B cell (primary cell): ENCODE measurements at regions not wholly inside any gene's neighbourhood (a gene's known extent, or its start where the extent isn't known, plus 50 kb on each side); places are given as distances from the start of the nearest gene placed in this dataset.

ENCODE experiments used
- ATAC-seq: fragments of 200-7000 bp; cut with Tn5 transposase; one replicate; pipeline ENCODE4 v1.10.0; 2021; ENCODE audit warnings: low read depth, mild to moderate bottlenecking, moderate number of reproducible peaks, moderate library complexity
- CTCF ChIA-PET: fragments of 350-600 bp; sonication (Branson Sonifier 250); formaldehyde crosslinking; loops from one replicate; lab custom pipeline; 2021; ENCODE audit warnings: antibody characterized with exemption, inconsistent platforms; lab: Charles Lee
- POLR2A ChIA-PET: fragments of 350-600 bp; sonication (Branson Sonifier 250); formaldehyde crosslinking; loops from one replicate; lab custom pipeline; 2021; ENCODE audit warnings: antibody characterized with exemption; lab: Charles Lee
- DNase-seq: peaks from one replicate; pipeline ENCODE4 v3.0.0; 2013
- H2AFZ ChIP-seq: 2 replicates; pipeline ENCODE4 v1.6.1; 2012; ENCODE audit warnings: mild to moderate bottlenecking, low read depth, low read length; ENCODE audit not compliant: insufficient read depth, poor library complexity, severe bottlenecking
- H3K27ac ChIP-seq, 2 donors: 1 replicate in 1 of 2; 2 replicates in 1 of 2; pipeline ENCODE4 v1.5.1; 2012 to 2013; ENCODE audit warnings: low read length in 2 of 2, mild to moderate bottlenecking in 2 of 2, moderate library complexity in 1 of 2
- H3K27me3 ChIP-seq, 4 experiments: fragments of 200-600 bp in 1 of 4; sonication (generic) in 1 of 4; replicated peaks in 1 of 4; 1 replicate in 2 of 4; 2 replicates in 2 of 4; pipeline versions ENCODE4 v1.6.1 to v1.7.0; 2013 to 2016; ENCODE audit warnings: low read length in 3 of 4, mild to moderate bottlenecking in 2 of 4, mixed read lengths in 1 of 4, moderate library complexity in 1 of 4; ENCODE audit not compliant: insufficient read depth in 4 of 4, control insufficient read depth in 3 of 4; ENCODE audit errors: control extremely low read depth in 1 of 4
- H3K36me3 ChIP-seq, 2 experiments: replicated peaks in 1 of 2; 1 replicate in 1 of 2; 2 replicates in 1 of 2; pipeline versions ENCODE4 v1.6.1 to v1.7.1; 2013; ENCODE audit warnings: low read length in 1 of 2; ENCODE audit not compliant: insufficient read depth in 2 of 2, control insufficient read depth in 1 of 2; ENCODE audit errors: control extremely low read depth in 1 of 2, extremely low read depth in 1 of 2
- H3K4me1 ChIP-seq, 2 donors: fragments of 200-600 bp in 1 of 2; sonication (generic) in 1 of 2; 1 replicate in 1 of 2; 2 replicates in 1 of 2; pipeline versions ENCODE4 v1.5.1 to v1.6.1; 2013 to 2017; ENCODE audit warnings: low read length in 2 of 2; ENCODE audit not compliant: control insufficient read depth in 2 of 2, insufficient read depth in 2 of 2
- H3K4me2 ChIP-seq: replicated peaks from 2 replicates; pipeline ENCODE3; 2012; ENCODE audit warnings: mild to moderate bottlenecking, low read depth, low read length; ENCODE audit not compliant: poor library complexity, severe bottlenecking
- H3K4me3 ChIP-seq, 5 experiments: fragments of 200-600 bp in 1 of 5; sonication (generic) in 1 of 5; 1 replicate in 3 of 5; 2 replicates in 2 of 5; pipeline versions ENCODE4 v1.5.1 to v1.7.0; 2011 to 2016; ENCODE audit warnings: low read length in 4 of 5, mild to moderate bottlenecking in 4 of 5, low read depth in 2 of 5, control low read depth in 1 of 5, moderate library complexity in 1 of 5; ENCODE audit not compliant: insufficient read depth in 1 of 5; ENCODE audit errors: control extremely low read depth in 1 of 5, extremely low read depth in 1 of 5
- H3K79me2 ChIP-seq: fragments of 200-600 bp; sonication (generic); one replicate; pipeline ENCODE4 v1.6.0; 2016; ENCODE audit warnings: low read length; ENCODE audit not compliant: control insufficient read depth, insufficient read depth
- H3K9ac ChIP-seq: fragments of 200-600 bp; sonication (generic); 2 replicates; pipeline ENCODE4 v1.6.1; 2017; ENCODE audit warnings: mild to moderate bottlenecking, low read length, moderate library complexity
- H3K9me3 ChIP-seq, 3 donors: one replicate each; pipeline versions ENCODE4 v1.6.1 to v1.7.1; 2013; ENCODE audit warnings: low read length in 2 of 3; ENCODE audit not compliant: control insufficient read depth in 2 of 3, insufficient read depth in 1 of 3; ENCODE audit errors: control extremely low read depth in 1 of 3
- H4K20me1 ChIP-seq: 2 replicates; pipeline ENCODE4 v1.6.0; 2012; ENCODE audit warnings: mild to moderate bottlenecking, low read length; ENCODE audit not compliant: insufficient read depth, control insufficient read depth, poor library complexity, severe bottlenecking
- H3K27ac Mint-ChIP-seq: one replicate; pipeline ENCODE4 v1.8.0; 2021; ENCODE audit warnings: mixed read lengths
- H3K27me3 Mint-ChIP-seq: one replicate; pipeline ENCODE4 v1.8.0; 2021; ENCODE audit warnings: mixed read lengths
- H3K4me1 Mint-ChIP-seq: one replicate; pipeline ENCODE4 v1.8.0; 2021; ENCODE audit warnings: mixed read lengths
- H3K4me3 Mint-ChIP-seq: one replicate; pipeline ENCODE4 v1.8.0; 2021; ENCODE audit warnings: mixed read lengths
- H3K9me3 Mint-ChIP-seq: one replicate; pipeline ENCODE4 v1.8.0; 2022; ENCODE audit warnings: mixed read lengths; ENCODE audit not compliant: insufficient read depth
- CTCF ChIP-seq: fragments of 200-600 bp; IDR thresholded peaks from one replicate; pipeline ENCODE4 v1.8.0; 2022; ENCODE audit warnings: antibody characterized with exemption, mild to moderate bottlenecking
- EZH2 ChIP-seq: IDR thresholded peaks from 2 replicates; pipeline ENCODE4 v1.6.1; 2012; ENCODE audit warnings: borderline replicate concordance, low read depth, mild to moderate bottlenecking, moderate library complexity, low read length; ENCODE audit not compliant: insufficient read depth, poor library complexity, severe bottlenecking
- WGBS: methylation state at CpG from one replicate; pipeline ENCODE4 v1.1.5; 2013; ENCODE audit warnings: missing lambda C conversion rate; ENCODE audit not compliant: insufficient coverage; 5-methylcytosine and 5-hydroxymethylcytosine counted together
- intact Hi-C: fragments of 100-400 bp; cut with micrococcal nuclease; formaldehyde crosslinking; loops from one replicate; pipeline ENCODE4 v1.10.0; 2022

- no peak for ATAC-seq
- Histone ChIP-seq H3K27ac (no peak overlapping the region), H3K27me3 (no peaks in the 10 kb centered on the region)
Observed at GRCh38 chr1:163673759-163674151, 352.0 kb downstream of the NUF2 start.

GRCh38 chr1:163674236-163674635 is 352.5 kb downstream of the NUF2 start:
- DNase-seq (no peak), ATAC-seq (no peak)
- H3K27ac Mint-ChIP-seq: no peak overlapping the region
- H3K36me3 ChIP-seq: no peaks in the 10 kb centered on the region
- no peaks in the 10 kb centered on the region for H4K20me1 ChIP-seq
- no peak overlapping the region for H3K27ac ChIP-seq
- ChIA-PET CTCF (no interaction called here), POLR2A (no interaction called here)
- H3K9me3 Mint-ChIP-seq: peaks cover 2% of the 10 kb centered on the region
- peaks cover 0 to 4% (median 0%) of the 10 kb centered on the region in 3 donors for H3K9me3 ChIP-seq
- no CpG with 5 or more reads among the region's 1 CpG for WGBS
- no peaks in the 10 kb centered on the region for H3K4me1 ChIP-seq
- intact Hi-C loops: no loop called here
- no peak overlapping the region for H3K4me3 ChIP-seq
- H3K4me2 ChIP-seq: no peak overlapping the region
- H3K4me1 Mint-ChIP-seq: no peaks in the 10 kb centered on the region
- no peaks in the 10 kb centered on the region for H3K79me2 ChIP-seq
- no peak overlapping the region for H3K4me3 Mint-ChIP-seq
- H3K27me3 Mint-ChIP-seq: no peaks in the 10 kb centered on the region
- no peak overlapping the region for H2AFZ ChIP-seq
- H3K27me3 ChIP-seq: no peaks in the 10 kb centered on the region
- TF ChIP-seq CTCF: no peak
- no peak for TF ChIP-seq EZH2
- no peak overlapping the region for H3K9ac ChIP-seq

More at GRCh38 chr1:163673759-163674151, 352.0 kb downstream of the NUF2 start:
- Mint-ChIP-seq H3K9me3 (peaks cover 2% of the 10 kb centered on the region), H3K4me1 (no peaks in the 10 kb centered on the region), H3K27ac (no peak overlapping the region), H3K4me3 (no peak overlapping the region), H3K27me3 (no peaks in the 10 kb centered on the region)
- no peak overlapping the region for H2AFZ ChIP-seq
- POLR2A ChIA-PET: no interaction called here
- intact Hi-C loops: no loop called here
- H3K79me2 ChIP-seq: no peaks in the 10 kb centered on the region
- no peak overlapping the region for H3K4me2 ChIP-seq
- TF ChIP-seq EZH2 (no peak), CTCF (no peak)
- no peaks in the 10 kb centered on the region for H3K4me1 ChIP-seq
- no peaks in the 10 kb centered on the region for H4K20me1 ChIP-seq
- CTCF ChIA-PET: no interaction called here
- WGBS: 91% methylated on average over 7 of the region's 8 CpGs
- H3K9ac ChIP-seq: no peak overlapping the region
- no peaks in the 10 kb centered on the region for H3K36me3 ChIP-seq
- H3K4me3 ChIP-seq: no peak overlapping the region
- peaks cover 0 to 4% (median 0%) of the 10 kb centered on the region in 3 donors for H3K9me3 ChIP-seq
- DNase-seq: no peak
